Smooth muscle cell (in vitro differentiated cells): ENCODE measurements at regions not wholly inside any gene's neighbourhood (a gene's known extent, or its start where the extent isn't known, plus 50 kb on each side); places are given as distances from the start of the nearest gene placed in this dataset.

ENCODE experiments used
- DNase-seq: peaks from one replicate; lab custom pipeline; 2025; ENCODE audit not compliant: unreplicated experiment; lab: John Stamatoyannopoulos, UW
- H2AFZ ChIP-seq: fragments of 200-600 bp; sonication (generic); 2 replicates; pipeline ENCODE4 v1.6.0; 2016; ENCODE audit warnings: antibody characterized with exemption, low read depth, mild to moderate bottlenecking
- H3F3A ChIP-seq: fragments of 200-600 bp; sonication (generic); 2 replicates; pipeline ENCODE4 v1.6.0; 2017; ENCODE audit warnings: antibody characterized with exemption, low read depth
- H3K27ac ChIP-seq: fragments of 200-600 bp; sonication (generic); 2 replicates; pipeline ENCODE4 v1.5.1; 2016; ENCODE audit warnings: low read depth, mild to moderate bottlenecking
- H3K27me3 ChIP-seq: fragments of 200-600 bp; sonication (generic); 2 replicates; pipeline ENCODE4 v1.6.1; 2016; ENCODE audit warnings: low read depth, mild to moderate bottlenecking
- H3K36me3 ChIP-seq: fragments of 200-600 bp; sonication (generic); 2 replicates; pipeline ENCODE4 v1.5.1; 2016; ENCODE audit warnings: low read depth
- H3K4me1 ChIP-seq: fragments of 200-600 bp; sonication (generic); 2 replicates; pipeline ENCODE4 v1.5.1; 2016; ENCODE audit warnings: low read depth
- H3K4me2 ChIP-seq: fragments of 200-600 bp; sonication (generic); 2 replicates; pipeline ENCODE4 v1.6.0; 2016; ENCODE audit warnings: mild to moderate bottlenecking
- H3K4me3 ChIP-seq: fragments of 200-600 bp; sonication (generic); 2 replicates; pipeline ENCODE4 v1.5.1; 2016; ENCODE audit warnings: mild to moderate bottlenecking
- H3K79me2 ChIP-seq: fragments of 200-600 bp; sonication (generic); 2 replicates; pipeline ENCODE4 v1.6.0; 2016; ENCODE audit warnings: low read depth, mild to moderate bottlenecking
- H3K9ac ChIP-seq: fragments of 200-600 bp; sonication (generic); 2 replicates; pipeline ENCODE4 v1.6.0; 2016; ENCODE audit warnings: low read depth
- H3K9me3 ChIP-seq: fragments of 200-600 bp; sonication (generic); replicated peaks from 2 replicates; pipeline ENCODE4 v1.5.1; 2016; ENCODE audit warnings: low read depth
- H4K20me1 ChIP-seq: fragments of 200-600 bp; sonication (generic); 2 replicates; pipeline ENCODE4 v1.6.0; 2016; ENCODE audit warnings: low read depth
- WGBS: methylation state at CpG from one replicate; pipeline ENCODE4 v1.1.7; 2016; ENCODE audit warnings: low lambda C conversion rate; 5-methylcytosine and 5-hydroxymethylcytosine counted together
- TF ChIP-seq, protein P1 (sequence below): fragments of 200-600 bp; sonication (generic); IDR thresholded peaks from 2 replicates; pipeline ENCODE4 v1.5.1; 2017; ENCODE audit warnings: borderline replicate concordance, mild to moderate bottlenecking, antibody characterized with exemption; ENCODE audit not compliant: insufficient read depth, poor library complexity, severe bottlenecking

DNA sequence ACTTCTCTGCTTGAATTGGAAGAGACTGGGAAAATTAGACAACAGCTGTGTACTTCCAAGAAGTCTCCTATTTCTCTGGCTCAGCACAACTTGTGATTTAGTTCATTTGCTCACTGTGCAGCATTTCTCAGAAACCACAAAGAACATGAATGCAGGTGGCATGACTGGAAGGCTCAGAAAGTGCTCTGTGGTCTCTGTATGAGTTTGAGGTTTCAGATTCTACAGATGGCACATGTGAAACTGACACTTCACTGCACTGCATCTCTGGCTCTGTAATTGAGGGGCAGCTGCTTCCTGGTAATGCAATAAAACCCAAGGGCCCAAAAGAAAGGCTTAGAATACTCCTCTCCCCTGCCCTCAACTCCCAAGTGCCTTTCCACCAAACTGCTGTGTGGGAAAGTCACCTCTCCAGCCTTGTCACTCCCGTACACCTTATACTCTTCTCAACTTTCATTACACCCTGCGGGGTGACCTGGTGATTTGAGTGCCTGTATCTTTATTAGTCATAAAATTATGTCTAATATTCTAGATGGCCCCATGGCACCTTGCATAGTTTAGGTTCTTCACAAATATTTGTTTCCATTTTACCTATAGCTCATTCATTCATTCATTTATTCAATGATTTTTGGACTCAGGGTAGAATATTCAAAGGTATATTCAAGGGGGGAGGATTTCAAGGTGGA lies 82.5 kb downstream of the ESM1 start:
- TF ChIP-seq, protein P1, sequence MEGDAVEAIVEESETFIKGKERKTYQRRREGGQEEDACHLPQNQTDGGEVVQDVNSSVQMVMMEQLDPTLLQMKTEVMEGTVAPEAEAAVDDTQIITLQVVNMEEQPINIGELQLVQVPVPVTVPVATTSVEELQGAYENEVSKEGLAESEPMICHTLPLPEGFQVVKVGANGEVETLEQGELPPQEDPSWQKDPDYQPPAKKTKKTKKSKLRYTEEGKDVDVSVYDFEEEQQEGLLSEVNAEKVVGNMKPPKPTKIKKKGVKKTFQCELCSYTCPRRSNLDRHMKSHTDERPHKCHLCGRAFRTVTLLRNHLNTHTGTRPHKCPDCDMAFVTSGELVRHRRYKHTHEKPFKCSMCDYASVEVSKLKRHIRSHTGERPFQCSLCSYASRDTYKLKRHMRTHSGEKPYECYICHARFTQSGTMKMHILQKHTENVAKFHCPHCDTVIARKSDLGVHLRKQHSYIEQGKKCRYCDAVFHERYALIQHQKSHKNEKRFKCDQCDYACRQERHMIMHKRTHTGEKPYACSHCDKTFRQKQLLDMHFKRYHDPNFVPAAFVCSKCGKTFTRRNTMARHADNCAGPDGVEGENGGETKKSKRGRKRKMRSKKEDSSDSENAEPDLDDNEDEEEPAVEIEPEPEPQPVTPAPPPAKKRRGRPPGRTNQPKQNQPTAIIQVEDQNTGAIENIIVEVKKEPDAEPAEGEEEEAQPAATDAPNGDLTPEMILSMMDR = no peak
- Histone ChIP-seq H3K27ac (peak overlapping the region; percentile 46), H3K4me2 (peak overlapping the region; percentile 55), H4K20me1 (no peaks in the 10 kb centered on the region), H3K36me3 (no peaks in the 10 kb centered on the region), H3K4me3 (no peak overlapping the region), H3K4me1 (no peaks in the 10 kb centered on the region), H3K79me2 (no peaks in the 10 kb centered on the region), H3F3A (peaks cover 4% of the 10 kb centered on the region), H3K9me3 (no peaks in the 10 kb centered on the region), H3K27me3 (peaks cover 2% of the 10 kb centered on the region), H2AFZ (no peak overlapping the region), H3K9ac (no peak overlapping the region)
- DNase-seq = no peak
- 92% methylated on average over 2 of the region's 2 CpGs for WGBS

DNA sequence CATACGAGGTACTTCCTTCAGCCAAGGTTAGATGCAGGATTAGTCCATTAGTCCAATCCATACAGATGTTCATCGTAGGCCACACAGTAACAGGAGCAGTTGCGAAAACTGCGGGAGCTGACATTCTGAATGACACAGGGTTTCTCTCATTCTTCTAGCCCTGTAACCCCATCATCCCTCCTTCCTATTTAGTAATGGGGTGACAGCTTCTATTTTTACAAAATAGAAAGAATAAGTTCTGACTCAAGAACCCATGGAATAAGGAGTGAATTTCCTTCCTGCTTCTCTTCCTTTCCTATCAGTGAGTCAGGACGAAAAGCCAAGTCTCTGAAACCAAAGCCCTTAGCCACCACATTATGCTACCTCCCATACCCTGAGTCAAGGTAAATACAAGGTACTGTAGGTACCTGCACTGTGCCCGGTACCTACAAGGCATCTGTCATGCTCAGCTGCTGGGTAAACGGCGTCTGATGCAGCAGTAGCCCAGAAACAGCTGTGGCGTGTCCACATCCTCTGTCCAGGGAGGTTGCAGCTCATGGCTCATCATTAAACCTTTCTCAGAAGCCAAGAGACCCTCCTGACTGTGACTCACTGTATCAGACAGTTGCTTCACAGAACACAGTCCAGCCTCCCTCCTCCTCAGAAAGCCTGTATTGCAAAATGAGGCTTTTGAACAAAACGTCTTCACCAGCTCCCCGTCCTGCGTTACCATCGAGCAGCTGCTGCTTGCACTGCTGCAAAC lies 84.2 kb downstream of the ESM1 start:
- Histone ChIP-seq H3K9me3 (no peaks in the 10 kb centered on the region), H3K27me3 (peaks cover 8% of the 10 kb centered on the region), H3K79me2 (no peaks in the 10 kb centered on the region), H3K4me3 (no peak overlapping the region), H2AFZ (no peak overlapping the region), H4K20me1 (no peaks in the 10 kb centered on the region), H3K27ac (peak overlapping the region; percentile 46), H3F3A (peaks cover 4% of the 10 kb centered on the region), H3K4me2 (peak overlapping the region; percentile 55), H3K9ac (no peak overlapping the region), H3K4me1 (no peaks in the 10 kb centered on the region), H3K36me3 (no peaks in the 10 kb centered on the region)
- WGBS = 54% methylated on average over 13 of the region's 13 CpGs
- DNase-seq = no peak
- TF ChIP-seq, protein P1 = no peak

DNA sequence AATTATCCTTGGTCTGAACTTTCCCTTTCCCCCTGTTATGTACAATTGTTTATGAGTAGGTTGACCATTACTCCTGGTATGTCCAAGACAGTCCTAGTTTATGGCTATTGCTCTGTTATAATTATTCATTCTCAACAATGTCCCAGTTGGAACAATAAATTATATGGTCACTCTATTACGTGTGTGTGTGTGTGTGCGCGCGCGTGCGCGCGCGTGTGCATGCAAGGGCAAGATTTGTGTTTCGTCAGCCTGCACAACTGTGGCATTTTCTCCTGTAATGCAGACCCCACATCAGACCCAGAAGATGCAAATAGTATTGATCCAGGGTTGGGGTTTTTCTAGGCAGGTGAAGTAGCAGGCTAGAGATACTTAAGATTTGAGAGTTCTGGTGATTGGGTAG lies 88.4 kb downstream of the ESM1 start:
- Histone ChIP-seq H4K20me1 (no peaks in the 10 kb centered on the region), H3K4me3 (no peak overlapping the region), H2AFZ (no peak overlapping the region), H3K4me1 (no peaks in the 10 kb centered on the region), H3K36me3 (no peaks in the 10 kb centered on the region), H3K27ac (no peak overlapping the region), H3K9me3 (no peaks in the 10 kb centered on the region), H3K9ac (no peak overlapping the region), H3K79me2 (no peaks in the 10 kb centered on the region), H3F3A (no peaks in the 10 kb centered on the region), H3K27me3 (peaks cover 8% of the 10 kb centered on the region), H3K4me2 (no peak overlapping the region)
- TF ChIP-seq, protein P1 = no peak
- WGBS = 98% methylated on average over 10 of the region's 10 CpGs
- no peak for DNase-seq
